Ovary (tissue), 3 donors: ENCODE measurements at regions not wholly inside any gene's neighbourhood (a gene's known extent, or its start where the extent isn't known, plus 50 kb on each side); places are given as distances from the start of the nearest gene placed in this dataset.

ENCODE experiments used
- CTCF ChIP-seq, 3 donors: fragments of 450-650 bp in 2 of 3; fragments of 200-600 bp in 1 of 3; IDR thresholded peaks; one replicate each; pipeline versions ENCODE4 v1.5.1 to v1.8.0; 2016 to 2022; ENCODE audit warnings: antibody characterized with exemption in 3 of 3, mild to moderate bottlenecking in 1 of 3
- EP300 ChIP-seq: sonication (generic); formaldehyde crosslinking; IDR thresholded peaks from one replicate; pipeline ENCODE4 v1.6.1; 2017; ENCODE audit warnings: antibody characterized with exemption
- POLR2A ChIP-seq: fragments of 450-650 bp; IDR thresholded peaks from one replicate; pipeline ENCODE4 v1.6.1; 2017; ENCODE audit warnings: antibody characterized with exemption, mild to moderate bottlenecking, moderate library complexity
- donor health status: DM: no; HTN: no; CAD: no.

- no peak for TF ChIP-seq EP300
- TF ChIP-seq CTCF (IDR thresholded peaks at IDR 0.05): no peak
- TF ChIP-seq POLR2A: no peak
Measured at GRCh38 chr12:67091204-67091603, 178.0 kb upstream of the CAND1 start.
